Middle frontal gyrus (tissue), 1 donor: ENCODE measurements at regions not wholly inside any gene's neighbourhood (a gene's known extent, or its start where the extent isn't known, plus 50 kb on each side); places are given as distances from the start of the nearest gene placed in this dataset.

Experiments used
- DNase-seq: peaks from one replicate; pipeline ENCODE4 v3.0.0-alpha.2; 2015; ENCODE audit warnings: low spot score; ENCODE audit errors: extremely low spot score

- no peak for DNase-seq
Observed at GRCh38 chr11:42171046-42171445, 711.6 kb upstream of the LRRC4C start.

GRCh38 chr11:42172441-42172840, 713.0 kb upstream of the LRRC4C start:
- DNase-seq = no peak

- DNase-seq = no peak
Observed at GRCh38 chr11:42175203-42175602, 715.8 kb upstream of the LRRC4C start.

- DNase-seq = no peak
Observed at GRCh38 chr11:42179216-42179615, 719.8 kb upstream of the LRRC4C start.

GRCh38 chr11:42195289-42196013, 736.0 kb upstream of the LRRC4C start:
- DNase-seq = no peak

- DNase-seq = no peak
Observed at GRCh38 chr11:42200311-42200710, 740.9 kb upstream of the LRRC4C start.

- DNase-seq = no peak
Observed at GRCh38 chr11:42201603-42202148, 742.2 kb upstream of the LRRC4C start.

- DNase-seq = no peak
Observed at GRCh38 chr11:42205518-42205917, 746.1 kb upstream of the LRRC4C start.

- DNase-seq = no peak
Observed at GRCh38 chr11:42225664-42226063, 766.2 kb upstream of the LRRC4C start.

- no peak for DNase-seq
Observed at GRCh38 chr11:42232673-42233072, 773.2 kb upstream of the LRRC4C start.

GRCh38 chr11:42234451-42234951, 775.0 kb upstream of the LRRC4C start:
- no peak for DNase-seq

GRCh38 chr11:42237701-42238235, 778.3 kb upstream of the LRRC4C start:
- DNase-seq = no peak

GRCh38 chr11:42239188-42239587, 779.7 kb upstream of the LRRC4C start:
- no peak for DNase-seq

GRCh38 chr11:42243385-42243784, 783.9 kb upstream of the LRRC4C start:
- no peak for DNase-seq

- DNase-seq = no peak
Observed at GRCh38 chr11:42244376-42244775, 784.9 kb upstream of the LRRC4C start.

GRCh38 chr11:42249401-42249800, 789.9 kb upstream of the LRRC4C start:
- no peak for DNase-seq

GRCh38 chr11:42249956-42250355, 790.5 kb upstream of the LRRC4C start:
- DNase-seq = no peak

GRCh38 chr11:42251984-42252383, 792.5 kb upstream of the LRRC4C start:
- no peak for DNase-seq

GRCh38 chr11:42253156-42253555, 793.7 kb upstream of the LRRC4C start:
- DNase-seq = no peak

GRCh38 chr11:42255906-42256305, 796.5 kb upstream of the LRRC4C start:
- no peak for DNase-seq

- no peak for DNase-seq
Observed at GRCh38 chr11:42257534-42257933, 798.1 kb upstream of the LRRC4C start.

- no peak for DNase-seq
Observed at GRCh38 chr11:42265072-42265471, 805.6 kb upstream of the LRRC4C start.

- DNase-seq = no peak
Observed at GRCh38 chr11:42271306-42271705, 811.9 kb upstream of the LRRC4C start.
